ENCODE measurements at regions not wholly inside any gene's neighbourhood (a gene's known extent, or its start where the extent isn't known, plus 50 kb on each side); places are given as distances from the start of the nearest gene placed in this dataset.

DNA sequence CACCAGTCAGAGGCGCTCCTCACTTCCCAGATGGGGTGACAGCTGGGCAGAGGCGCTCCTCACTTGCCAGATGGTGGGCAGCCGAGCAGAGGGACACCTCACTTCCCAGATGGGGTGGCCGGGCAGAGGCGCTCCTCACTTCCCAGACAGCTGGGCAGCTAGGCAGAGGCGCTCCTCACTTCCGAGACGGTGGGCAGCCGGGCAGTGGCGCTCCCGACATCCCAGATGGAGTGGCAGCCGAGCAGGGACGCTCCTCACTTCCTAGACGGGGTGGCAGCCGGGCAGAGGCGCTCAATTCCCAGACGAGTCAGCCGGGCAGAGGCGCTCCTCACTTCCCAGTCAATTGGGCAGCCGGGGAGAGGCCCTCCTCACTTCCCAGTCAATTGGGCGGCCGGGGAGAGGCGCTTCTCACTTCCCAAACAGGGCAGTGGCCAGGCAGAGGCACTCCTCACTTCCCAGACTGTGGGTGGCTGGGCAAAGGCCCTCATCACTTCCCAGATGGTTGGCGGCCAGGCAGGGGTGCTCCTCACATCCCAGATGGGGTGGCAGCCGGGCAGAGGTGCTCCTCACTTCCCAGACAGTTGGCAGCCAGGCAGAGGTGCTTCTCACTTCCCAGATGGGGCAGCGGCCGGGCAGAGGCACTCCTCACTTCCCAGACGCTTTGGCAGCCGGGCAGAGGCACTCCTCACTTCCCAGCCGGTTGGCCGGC, 143.8 kb upstream of the ARID2 start:
- no peak for TF ChIP-seq EZH2 (optimal IDR thresholded peaks at IDR 0.05; ENCODE audit: low read depth, low read length)
- TF ChIP-seq, protein P1, sequence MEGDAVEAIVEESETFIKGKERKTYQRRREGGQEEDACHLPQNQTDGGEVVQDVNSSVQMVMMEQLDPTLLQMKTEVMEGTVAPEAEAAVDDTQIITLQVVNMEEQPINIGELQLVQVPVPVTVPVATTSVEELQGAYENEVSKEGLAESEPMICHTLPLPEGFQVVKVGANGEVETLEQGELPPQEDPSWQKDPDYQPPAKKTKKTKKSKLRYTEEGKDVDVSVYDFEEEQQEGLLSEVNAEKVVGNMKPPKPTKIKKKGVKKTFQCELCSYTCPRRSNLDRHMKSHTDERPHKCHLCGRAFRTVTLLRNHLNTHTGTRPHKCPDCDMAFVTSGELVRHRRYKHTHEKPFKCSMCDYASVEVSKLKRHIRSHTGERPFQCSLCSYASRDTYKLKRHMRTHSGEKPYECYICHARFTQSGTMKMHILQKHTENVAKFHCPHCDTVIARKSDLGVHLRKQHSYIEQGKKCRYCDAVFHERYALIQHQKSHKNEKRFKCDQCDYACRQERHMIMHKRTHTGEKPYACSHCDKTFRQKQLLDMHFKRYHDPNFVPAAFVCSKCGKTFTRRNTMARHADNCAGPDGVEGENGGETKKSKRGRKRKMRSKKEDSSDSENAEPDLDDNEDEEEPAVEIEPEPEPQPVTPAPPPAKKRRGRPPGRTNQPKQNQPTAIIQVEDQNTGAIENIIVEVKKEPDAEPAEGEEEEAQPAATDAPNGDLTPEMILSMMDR (IDR thresholded peaks at IDR 0.05; ENCODE audit: low read length) = no peak

All from MM.1S (cell line).